Neural crest cell (in vitro differentiated cells): ENCODE measurements at regions not wholly inside any gene's neighbourhood (a gene's known extent, or its start where the extent isn't known, plus 50 kb on each side); places are given as distances from the start of the nearest gene placed in this dataset.

Experiments
- DNase-seq: peaks from one replicate; pipeline ENCODE4 v3.0.0; 2021; ENCODE audit warnings: low read depth, mixed read lengths, low spot score
- H3K27ac Mint-ChIP-seq: one replicate; pipeline ENCODE4 v1.8.0; 2021; ENCODE audit warnings: mild to moderate bottlenecking, mixed read lengths; ENCODE audit not compliant: unreplicated experiment
- H3K27me3 Mint-ChIP-seq: 2 replicates; pipeline ENCODE4 v1.8.0; 2021; ENCODE audit warnings: low read depth, mild to moderate bottlenecking, mixed read lengths
- H3K36me3 Mint-ChIP-seq: 2 replicates; pipeline ENCODE4 v1.8.0; 2021; ENCODE audit warnings: low read depth, mild to moderate bottlenecking, mixed read lengths
- H3K4me1 Mint-ChIP-seq: 2 replicates; pipeline ENCODE4 v1.8.0; 2021; ENCODE audit warnings: mixed read lengths
- H3K4me3 Mint-ChIP-seq: one replicate; pipeline ENCODE4 v1.8.0; 2021; ENCODE audit warnings: mild to moderate bottlenecking, mixed read lengths
- H3K9me3 Mint-ChIP-seq: 2 replicates; pipeline ENCODE4 v1.8.0; 2021; ENCODE audit warnings: mixed read lengths
- CTCF ChIP-seq: fragments of 200-600 bp; sonication (generic); conservative IDR thresholded peaks from 2 replicates; pipeline ENCODE4 v1.5.0; 2021; ENCODE audit warnings: antibody characterized with exemption, mild to moderate bottlenecking

- Mint-ChIP-seq H3K27me3 (no peaks in the 10 kb centered on the region), H3K27ac (no peak overlapping the region), H3K4me1 (no peaks in the 10 kb centered on the region), H3K4me3 (no peak overlapping the region), H3K36me3 (no peaks in the 10 kb centered on the region), H3K9me3 (peaks cover 5% of the 10 kb centered on the region)
- TF ChIP-seq CTCF: no peak
- no peak for DNase-seq
Observed at GRCh38 chr15:96818861-96819260, 488.4 kb downstream of the NR2F2 start.

GRCh38 chr15:96827981-96828380 lies 497.5 kb downstream of the NR2F2 start:
- DNase-seq: no peak
- Mint-ChIP-seq H3K4me3 (no peak overlapping the region), H3K27ac (no peak overlapping the region), H3K27me3 (no peaks in the 10 kb centered on the region), H3K4me1 (peaks cover 10% of the 10 kb centered on the region), H3K36me3 (no peaks in the 10 kb centered on the region), H3K9me3 (no peaks in the 10 kb centered on the region)
- no peak for TF ChIP-seq CTCF

GRCh38 chr15:96837241-96837970 lies 506.9 kb downstream of the NR2F2 start:
- DNase-seq: no peak
- H3K27ac Mint-ChIP-seq: no peak overlapping the region
- no peaks in the 10 kb centered on the region for H3K4me1 Mint-ChIP-seq
- H3K9me3 Mint-ChIP-seq: peaks cover 23% of the 10 kb centered on the region
- H3K27me3 Mint-ChIP-seq: no peaks in the 10 kb centered on the region
- no peak overlapping the region for H3K4me3 Mint-ChIP-seq
- H3K36me3 Mint-ChIP-seq: peaks cover 12% of the 10 kb centered on the region
- no peak for TF ChIP-seq CTCF

GRCh38 chr15:96838081-96838480 lies 507.6 kb downstream of the NR2F2 start:
- Mint-ChIP-seq H3K4me1 (no peaks in the 10 kb centered on the region), H3K36me3 (peaks cover 14% of the 10 kb centered on the region), H3K27ac (no peak overlapping the region), H3K27me3 (no peaks in the 10 kb centered on the region), H3K9me3 (peaks cover 25% of the 10 kb centered on the region), H3K4me3 (no peak overlapping the region)
- no peak for TF ChIP-seq CTCF
- DNase-seq: no peak

- no peak for DNase-seq
- no peaks in the 10 kb centered on the region for H3K4me1 Mint-ChIP-seq
- peaks cover 5% of the 10 kb centered on the region for H3K36me3 Mint-ChIP-seq
- no peak overlapping the region for H3K4me3 Mint-ChIP-seq
- H3K9me3 Mint-ChIP-seq: peaks cover 20% of the 10 kb centered on the region
- H3K27ac Mint-ChIP-seq: no peak overlapping the region
- TF ChIP-seq CTCF: no peak
- no peaks in the 10 kb centered on the region for H3K27me3 Mint-ChIP-seq
Observed at GRCh38 chr15:96849271-96849900, 518.9 kb downstream of the NR2F2 start.
